Hepatocyte (in vitro differentiated cells): ENCODE measurements at regions not wholly inside any gene's neighbourhood (a gene's known extent, or its start where the extent isn't known, plus 50 kb on each side); places are given as distances from the start of the nearest gene placed in this dataset.

Source experiments
- DNase-seq: peaks from one replicate; pipeline ENCODE4 v3.0.0-alpha.2; 2016; ENCODE audit warnings: low spot score
- H2AFZ ChIP-seq: fragments of 200-600 bp; sonication (generic); 2 replicates; pipeline ENCODE4 v1.6.0; 2016; ENCODE audit warnings: antibody characterized with exemption, mild to moderate bottlenecking
- H3K27ac ChIP-seq: fragments of 200-600 bp; sonication (generic); 2 replicates; pipeline ENCODE4 v1.5.1; 2016; ENCODE audit warnings: mild to moderate bottlenecking
- H3K27me3 ChIP-seq: fragments of 200-600 bp; sonication (generic); 2 replicates; pipeline ENCODE4 v1.6.1; 2016
- H3K36me3 ChIP-seq: fragments of 200-600 bp; sonication (generic); replicated peaks from 2 replicates; pipeline ENCODE4 v1.5.1; 2016; ENCODE audit warnings: low read depth; ENCODE audit not compliant: insufficient read depth
- H3K4me1 ChIP-seq: fragments of 200-600 bp; sonication (generic); 2 replicates; pipeline ENCODE4 v1.5.1; 2016; ENCODE audit warnings: mild to moderate bottlenecking, moderate library complexity; ENCODE audit not compliant: insufficient read depth
- H3K4me2 ChIP-seq: fragments of 200-600 bp; sonication (generic); 2 replicates; pipeline ENCODE4 v1.6.0; 2016
- H3K4me3 ChIP-seq: fragments of 200-600 bp; sonication (generic); 2 replicates; pipeline ENCODE4 v1.5.1; 2016; ENCODE audit warnings: mild to moderate bottlenecking
- H3K79me2 ChIP-seq: fragments of 200-600 bp; sonication (generic); 2 replicates; pipeline ENCODE4 v1.6.0; 2017; ENCODE audit warnings: mild to moderate bottlenecking
- H3K9me2 ChIP-seq: fragments of 200-600 bp; sonication (generic); replicated peaks from 2 replicates; pipeline ENCODE4 v1.6.0; 2017; ENCODE audit warnings: mild to moderate bottlenecking; ENCODE audit not compliant: insufficient read depth
- H3K9me3 ChIP-seq: fragments of 200-600 bp; sonication (generic); 2 replicates; pipeline ENCODE4 v1.5.1; 2016; ENCODE audit warnings: low read depth, mild to moderate bottlenecking
- H4K20me1 ChIP-seq: fragments of 200-600 bp; sonication (generic); 2 replicates; pipeline ENCODE4 v1.6.0; 2016; ENCODE audit warnings: mild to moderate bottlenecking; ENCODE audit not compliant: insufficient read depth, poor library complexity, severe bottlenecking
- EZH2 ChIP-seq: fragments of 200-600 bp; sonication (generic); IDR thresholded peaks from 2 replicates; pipeline ENCODE4 v1.6.1; 2016; ENCODE audit warnings: antibody characterized with exemption, mild to moderate bottlenecking, borderline replicate concordance
- EZH2phosphoT487 ChIP-seq: fragments of 200-600 bp; sonication (generic); IDR thresholded peaks from one replicate; pipeline ENCODE4 v1.6.1; 2018; ENCODE audit warnings: antibody characterized with exemption, mild to moderate bottlenecking, low read depth, moderate library complexity; ENCODE audit not compliant: unreplicated experiment, severe bottlenecking
- WGBS: methylation state at CpG from one replicate; pipeline ENCODE4 v1.1.6; 2016; ENCODE audit warnings: low lambda C conversion rate; ENCODE audit errors: missing lambda C conversion rate; 5-methylcytosine and 5-hydroxymethylcytosine counted together
- TF ChIP-seq, protein P1 (sequence below): fragments of 200-600 bp; sonication (generic); IDR thresholded peaks from 2 replicates; pipeline ENCODE4 v1.5.1; 2016; ENCODE audit warnings: antibody characterized with exemption, mild to moderate bottlenecking; ENCODE audit not compliant: poor library complexity

DNA sequence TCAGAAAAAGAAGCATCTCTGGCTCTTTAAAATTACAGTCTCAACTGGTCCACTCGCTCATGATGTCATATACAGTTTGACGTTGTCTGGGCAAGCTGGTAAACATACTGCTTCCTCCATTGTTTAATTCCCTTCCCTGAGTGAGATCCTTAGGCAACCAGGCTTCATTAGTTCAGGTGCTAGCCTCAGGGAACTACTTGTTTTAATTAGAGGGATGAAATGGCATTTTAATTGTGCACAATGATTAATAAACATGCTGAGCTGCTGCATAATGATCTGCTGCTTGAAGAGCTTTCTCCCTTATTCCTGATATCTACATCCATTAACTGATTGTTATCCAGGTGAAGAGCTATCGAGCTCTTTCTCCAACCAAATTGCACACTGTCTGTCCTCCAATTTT is 195.6 kb upstream of the ETAA1 start:
- WGBS = 82% methylated on average over 3 of the region's 3 CpGs
- Histone ChIP-seq H3K27ac (no peak overlapping the region), H3K27me3 (no peaks in the 10 kb centered on the region), H3K4me1 (no peaks in the 10 kb centered on the region), H3K4me3 (no peak overlapping the region), H4K20me1 (no peaks in the 10 kb centered on the region), H3K36me3 (no peaks in the 10 kb centered on the region), H2AFZ (no peak overlapping the region), H3K9me2 (no peaks in the 10 kb centered on the region), H3K79me2 (no peaks in the 10 kb centered on the region), H3K4me2 (no peak overlapping the region), H3K9me3 (no peaks in the 10 kb centered on the region)
- no peak for DNase-seq
- no peak for TF ChIP-seq EZH2phosphoT487
- no peak for TF ChIP-seq EZH2
- TF ChIP-seq, protein P1, sequence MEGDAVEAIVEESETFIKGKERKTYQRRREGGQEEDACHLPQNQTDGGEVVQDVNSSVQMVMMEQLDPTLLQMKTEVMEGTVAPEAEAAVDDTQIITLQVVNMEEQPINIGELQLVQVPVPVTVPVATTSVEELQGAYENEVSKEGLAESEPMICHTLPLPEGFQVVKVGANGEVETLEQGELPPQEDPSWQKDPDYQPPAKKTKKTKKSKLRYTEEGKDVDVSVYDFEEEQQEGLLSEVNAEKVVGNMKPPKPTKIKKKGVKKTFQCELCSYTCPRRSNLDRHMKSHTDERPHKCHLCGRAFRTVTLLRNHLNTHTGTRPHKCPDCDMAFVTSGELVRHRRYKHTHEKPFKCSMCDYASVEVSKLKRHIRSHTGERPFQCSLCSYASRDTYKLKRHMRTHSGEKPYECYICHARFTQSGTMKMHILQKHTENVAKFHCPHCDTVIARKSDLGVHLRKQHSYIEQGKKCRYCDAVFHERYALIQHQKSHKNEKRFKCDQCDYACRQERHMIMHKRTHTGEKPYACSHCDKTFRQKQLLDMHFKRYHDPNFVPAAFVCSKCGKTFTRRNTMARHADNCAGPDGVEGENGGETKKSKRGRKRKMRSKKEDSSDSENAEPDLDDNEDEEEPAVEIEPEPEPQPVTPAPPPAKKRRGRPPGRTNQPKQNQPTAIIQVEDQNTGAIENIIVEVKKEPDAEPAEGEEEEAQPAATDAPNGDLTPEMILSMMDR = no peak

- H4K20me1 ChIP-seq = no peaks in the 10 kb centered on the region
- no peaks in the 10 kb centered on the region for H3K79me2 ChIP-seq
- no peaks in the 10 kb centered on the region for H3K27me3 ChIP-seq
- H2AFZ ChIP-seq = no peak overlapping the region
- TF ChIP-seq, protein P1 = no peak
- TF ChIP-seq EZH2 = no peak
- TF ChIP-seq EZH2phosphoT487 = no peak
- DNase-seq = no peak
- no peak overlapping the region for H3K4me2 ChIP-seq
- H3K27ac ChIP-seq = no peak overlapping the region
- H3K4me3 ChIP-seq = no peak overlapping the region
- H3K9me3 ChIP-seq = no peaks in the 10 kb centered on the region
- H3K36me3 ChIP-seq = no peaks in the 10 kb centered on the region
- H3K9me2 ChIP-seq = no peaks in the 10 kb centered on the region
- no peaks in the 10 kb centered on the region for H3K4me1 ChIP-seq
- WGBS = 92% methylated on average over 1 of the region's 1 CpG
These were observed 192.8 kb upstream of the ETAA1 start for GRCh38 chr2:67204349-67204748.

- no peaks in the 10 kb centered on the region for H4K20me1 ChIP-seq
- no peaks in the 10 kb centered on the region for H3K9me3 ChIP-seq
- WGBS = 86% methylated on average over 3 of the region's 3 CpGs
- no peaks in the 10 kb centered on the region for H3K36me3 ChIP-seq
- no peak for DNase-seq
- no peak overlapping the region for H3K4me3 ChIP-seq
- no peak overlapping the region for H3K27ac ChIP-seq
- H2AFZ ChIP-seq = no peak overlapping the region
- no peaks in the 10 kb centered on the region for H3K79me2 ChIP-seq
- TF ChIP-seq, protein P1 = no peak
- TF ChIP-seq EZH2phosphoT487 (no peak), EZH2 (no peak)
- no peaks in the 10 kb centered on the region for H3K27me3 ChIP-seq
- H3K4me2 ChIP-seq = no peak overlapping the region
- H3K4me1 ChIP-seq = no peaks in the 10 kb centered on the region
- no peaks in the 10 kb centered on the region for H3K9me2 ChIP-seq
These were observed 188.1 kb upstream of the ETAA1 start for GRCh38 chr2:67208887-67209500.
